ENCODE measurements at regions not wholly inside any gene's neighbourhood (a gene's known extent, or its start where the extent isn't known, plus 50 kb on each side); places are given as distances from the start of the nearest gene placed in this dataset.

- H3K27ac Mint-ChIP-seq, result no peak overlapping the region
- no peak overlapping the region for H3K4me3 Mint-ChIP-seq
- H3K9me3 Mint-ChIP-seq, result no peaks in the 10 kb centered on the region
- ChIA-PET POLR2A (no interaction called here), CTCF (interaction anchor here (1.7 kb wide), 1 partner anchor 79 kb away, joined by 6 read pairs; no protein-coding TSS in a partner anchor)
- peaks cover 4% of the 10 kb centered on the region for H3K36me3 Mint-ChIP-seq
- no peak for DNase-seq
- no peaks in the 10 kb centered on the region for H3K4me1 Mint-ChIP-seq (ENCODE audit: low read depth)
- H3K27me3 Mint-ChIP-seq, result no peaks in the 10 kb centered on the region
- intact Hi-C loops (cut with micrococcal nuclease), result no loop called here
Observed at GRCh38 chr10:6322805-6323204, 120.1 kb downstream of the PFKFB3 start.

GRCh38 chr10:6327961-6328698, 125.4 kb downstream of the PFKFB3 start:
- Mint-ChIP-seq H3K4me3 (no peak overlapping the region), H3K27ac (no peak overlapping the region), H3K4me1 (ENCODE audit: low read depth) (no peaks in the 10 kb centered on the region), H3K27me3 (no peaks in the 10 kb centered on the region), H3K9me3 (peaks cover under 1% of the 10 kb centered on the region), H3K36me3 (peaks cover 14% of the 10 kb centered on the region)
- CTCF ChIA-PET, result no interaction called here
- POLR2A ChIA-PET, result no interaction called here
- no peak for DNase-seq
- intact Hi-C loops (cut with micrococcal nuclease), result no loop called here

GRCh38 chr10:6328699-6329423, 126.1 kb downstream of the PFKFB3 start:
- Mint-ChIP-seq H3K27ac (no peak overlapping the region), H3K36me3 (peaks cover 22% of the 10 kb centered on the region), H3K9me3 (peaks cover 7% of the 10 kb centered on the region), H3K4me3 (no peak overlapping the region), H3K27me3 (no peaks in the 10 kb centered on the region), H3K4me1 (ENCODE audit: low read depth) (no peaks in the 10 kb centered on the region)
- POLR2A ChIA-PET, result interaction anchor here (0.9 kb wide), 1 partner anchor 245 kb away, joined by 3 read pairs; no protein-coding TSS in a partner anchor
- intact Hi-C loops (cut with micrococcal nuclease), result no loop called here
- DNase-seq, result no peak
- CTCF ChIA-PET, result no interaction called here

GRCh38 chr10:6333086-6333485, 130.4 kb downstream of the PFKFB3 start:
- no peaks in the 10 kb centered on the region for H3K4me1 Mint-ChIP-seq (ENCODE audit: low read depth)
- ChIA-PET POLR2A (no interaction called here), CTCF (no interaction called here)
- H3K27me3 Mint-ChIP-seq, result no peaks in the 10 kb centered on the region
- H3K4me3 Mint-ChIP-seq, result no peak overlapping the region
- peaks cover 24% of the 10 kb centered on the region for H3K36me3 Mint-ChIP-seq
- intact Hi-C loops (cut with micrococcal nuclease), result no loop called here
- DNase-seq, result no peak
- no peak overlapping the region for H3K27ac Mint-ChIP-seq
- peaks cover 11% of the 10 kb centered on the region for H3K9me3 Mint-ChIP-seq

- intact Hi-C loops (cut with micrococcal nuclease), result no loop called here
- Mint-ChIP-seq H3K27ac (no peak overlapping the region), H3K36me3 (peaks cover 23% of the 10 kb centered on the region), H3K9me3 (peaks cover 11% of the 10 kb centered on the region), H3K27me3 (no peaks in the 10 kb centered on the region), H3K4me3 (no peak overlapping the region), H3K4me1 (ENCODE audit: low read depth) (no peaks in the 10 kb centered on the region)
- ChIA-PET CTCF (interaction anchor here (2.5 kb wide), 1 partner anchor 68 kb away, joined by 16 read pairs; no protein-coding TSS in a partner anchor), POLR2A (no interaction called here)
- DNase-seq, result no peak
Observed at GRCh38 chr10:6333973-6334372, 131.2 kb downstream of the PFKFB3 start.

DNA sequence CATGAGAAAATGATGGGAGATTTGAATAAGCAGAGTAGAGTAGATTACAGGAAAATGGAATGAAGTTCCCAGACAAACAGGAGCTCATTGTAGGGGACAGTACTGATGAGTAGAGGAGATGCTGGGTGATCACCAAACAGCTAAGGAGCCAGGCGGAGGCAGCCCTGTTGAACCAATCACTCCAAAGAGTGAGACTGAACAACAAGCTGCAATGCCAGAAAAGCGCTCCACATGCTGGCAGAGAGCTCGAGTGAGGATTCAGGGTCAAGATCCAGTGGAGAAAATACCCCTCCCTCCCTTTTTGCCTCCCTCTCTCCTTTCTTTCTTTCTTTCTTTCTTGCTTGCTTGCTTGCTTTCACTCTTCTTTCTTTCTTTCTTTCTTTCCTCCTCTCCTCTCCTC, 133.3 kb downstream of the PFKFB3 start:
- intact Hi-C loops (cut with micrococcal nuclease), result no loop called here
- Mint-ChIP-seq H3K4me3 (no peak overlapping the region), H3K36me3 (peaks cover 20% of the 10 kb centered on the region), H3K4me1 (ENCODE audit: low read depth) (no peaks in the 10 kb centered on the region), H3K27me3 (no peaks in the 10 kb centered on the region), H3K9me3 (peaks cover 11% of the 10 kb centered on the region), H3K27ac (no peak overlapping the region)
- POLR2A ChIA-PET, result no interaction called here
- CTCF ChIA-PET, result interaction anchor here (0.5 to 2.5 kb wide), 2 partner anchors 66 to 102 kb away, joined by 4 to 16 read pairs; no protein-coding TSS in a partner anchor
- no peak for DNase-seq

- POLR2A ChIA-PET, result no interaction called here
- intact Hi-C loops (cut with micrococcal nuclease), result no loop called here
- no peak overlapping the region for H3K4me3 Mint-ChIP-seq
Observed at GRCh38 chr10:6337382-6337781, 134.7 kb downstream of the PFKFB3 start.

GRCh38 chr10:6338361-6338760, 135.6 kb downstream of the PFKFB3 start:
- Mint-ChIP-seq H3K27ac (no peak overlapping the region), H3K9me3 (peaks cover 8% of the 10 kb centered on the region), H3K27me3 (no peaks in the 10 kb centered on the region), H3K4me3 (no peak overlapping the region), H3K36me3 (peaks cover 9% of the 10 kb centered on the region), H3K4me1 (ENCODE audit: low read depth) (no peaks in the 10 kb centered on the region)
- POLR2A ChIA-PET, result no interaction called here
- intact Hi-C loops (cut with micrococcal nuclease), result no loop called here
- CTCF ChIA-PET, result no interaction called here
- no peak for DNase-seq

More at GRCh38 chr10:6337382-6337781, 134.7 kb downstream of the PFKFB3 start:
- H3K27ac Mint-ChIP-seq, result no peak overlapping the region
- H3K27me3 Mint-ChIP-seq, result no peaks in the 10 kb centered on the region
- no peak for DNase-seq
- H3K9me3 Mint-ChIP-seq, result peaks cover 11% of the 10 kb centered on the region
- H3K36me3 Mint-ChIP-seq, result peaks cover 17% of the 10 kb centered on the region
- no peaks in the 10 kb centered on the region for H3K4me1 Mint-ChIP-seq (ENCODE audit: low read depth)
- CTCF ChIA-PET, result no interaction called here

DNA sequence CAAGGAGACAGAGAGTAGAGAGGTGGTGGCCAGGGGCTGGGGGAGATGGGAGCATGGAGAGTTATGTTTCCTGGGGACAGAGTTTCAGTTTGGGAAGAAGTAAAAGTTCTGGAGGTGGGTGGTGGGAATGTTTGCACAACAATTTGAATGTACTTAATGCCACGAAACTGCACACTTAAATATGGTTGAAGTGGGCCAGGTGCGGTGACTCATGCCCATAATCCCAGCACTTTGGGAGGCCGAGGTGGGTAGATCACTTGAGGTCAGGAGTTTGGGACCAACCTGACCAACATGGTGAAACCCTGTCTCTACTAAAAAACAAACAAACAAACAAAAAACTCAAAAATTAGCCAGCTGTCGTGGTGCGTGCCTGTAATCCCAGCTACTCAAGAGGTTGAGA, 137.2 kb downstream of the PFKFB3 start:
- Mint-ChIP-seq H3K4me3 (no peak overlapping the region), H3K4me1 (ENCODE audit: low read depth) (no peaks in the 10 kb centered on the region), H3K27ac (no peak overlapping the region), H3K9me3 (no peaks in the 10 kb centered on the region), H3K36me3 (no peaks in the 10 kb centered on the region), H3K27me3 (no peaks in the 10 kb centered on the region)
- intact Hi-C loops (cut with micrococcal nuclease), result no loop called here
- CTCF ChIA-PET, result no interaction called here
- no peak for DNase-seq
- POLR2A ChIA-PET, result no interaction called here

GRCh38 chr10:6342096-6342685, 139.5 kb downstream of the PFKFB3 start:
- Mint-ChIP-seq H3K4me3 (no peak overlapping the region), H3K27me3 (no peaks in the 10 kb centered on the region), H3K9me3 (no peaks in the 10 kb centered on the region), H3K4me1 (ENCODE audit: low read depth) (peaks cover 20% of the 10 kb centered on the region), H3K27ac (no peak overlapping the region), H3K36me3 (peaks cover 1% of the 10 kb centered on the region)
- intact Hi-C loops (cut with micrococcal nuclease), result no loop called here
- ChIA-PET CTCF (no interaction called here), POLR2A (no interaction called here)
- no peak for DNase-seq

- POLR2A ChIA-PET, result no interaction called here
- no peak overlapping the region for H3K27ac Mint-ChIP-seq
Observed at GRCh38 chr10:6343305-6344010, 140.7 kb downstream of the PFKFB3 start.

GRCh38 chr10:6345404-6345803, 142.7 kb downstream of the PFKFB3 start:
- Mint-ChIP-seq H3K9me3 (no peaks in the 10 kb centered on the region), H3K27me3 (no peaks in the 10 kb centered on the region), H3K4me3 (no peak overlapping the region), H3K36me3 (peaks cover 4% of the 10 kb centered on the region), H3K4me1 (ENCODE audit: low read depth) (peaks cover 50% of the 10 kb centered on the region), H3K27ac (no peak overlapping the region)
- ChIA-PET POLR2A (no interaction called here), CTCF (no interaction called here)
- DNase-seq, result no peak
- intact Hi-C loops (cut with micrococcal nuclease), result no loop called here

More at GRCh38 chr10:6343305-6344010, 140.7 kb downstream of the PFKFB3 start:
- intact Hi-C loops (cut with micrococcal nuclease), result no loop called here
- Mint-ChIP-seq H3K4me3 (no peak overlapping the region), H3K9me3 (no peaks in the 10 kb centered on the region), H3K4me1 (ENCODE audit: low read depth) (peaks cover 33% of the 10 kb centered on the region), H3K27me3 (no peaks in the 10 kb centered on the region), H3K36me3 (peaks cover 2% of the 10 kb centered on the region)
- DNase-seq, result no peak
- CTCF ChIA-PET, result no interaction called here
